Activated CD8-positive, alpha-beta memory T cell treated with anti-CD3 and anti-CD28 coated beads, Interleukin-2, amount 50 U/mL, for 1 hour (primary cell): ENCODE measurements at regions not wholly inside any gene's neighbourhood (a gene's known extent, or its start where the extent isn't known, plus 50 kb on each side); places are given as distances from the start of the nearest gene placed in this dataset.
"Not testable (repeated sequence)": the region's sequence is repeated elsewhere in the genome, so short reads cannot be mapped to it uniquely, and the experiment has no call there.

ENCODE experiments used
- DNase-seq: peaks from one replicate; pipeline ENCODE4 v3.0.0-alpha.2; 2020; ENCODE audit errors: extremely low read depth

- not testable (repeated sequence) for DNase-seq
These were observed 211.3 kb downstream of the SPATA31A1 start for GRCh38 chr9:39566782-39567181.

GRCh38 chr9:39567396-39567795 is 211.9 kb downstream of the SPATA31A1 start:
- DNase-seq: not testable (repeated sequence)

- DNase-seq: not testable (repeated sequence)
These were observed 213.4 kb downstream of the SPATA31A1 start for GRCh38 chr9:39568900-39569299.

GRCh38 chr9:39573024-39574022 is 217.9 kb downstream of the SPATA31A1 start:
- DNase-seq: not testable (repeated sequence)

- not testable (repeated sequence) for DNase-seq
These were observed 223.5 kb downstream of the SPATA31A1 start for GRCh38 chr9:39579000-39579399.

GRCh38 chr9:39581296-39581695 is 225.8 kb downstream of the SPATA31A1 start:
- not testable (repeated sequence) for DNase-seq

GRCh38 chr9:39582677-39583412 is 227.4 kb downstream of the SPATA31A1 start:
- not testable (repeated sequence) for DNase-seq

- not testable (repeated sequence) for DNase-seq
These were observed 227.9 kb downstream of the SPATA31A1 start for GRCh38 chr9:39583413-39583747.

GRCh38 chr9:39585233-39585632 is 229.8 kb downstream of the SPATA31A1 start:
- DNase-seq: not testable (repeated sequence)

- no peak for DNase-seq
These were observed 232.5 kb downstream of the SPATA31A1 start for GRCh38 chr9:39587844-39588499.

GRCh38 chr9:39588500-39589137 is 233.2 kb downstream of the SPATA31A1 start:
- DNase-seq: no peak

- not testable (repeated sequence) for DNase-seq
These were observed 248.6 kb downstream of the SPATA31A1 start for GRCh38 chr9:39604089-39604488.

- DNase-seq: not testable (repeated sequence)
These were observed 256.2 kb downstream of the SPATA31A1 start for GRCh38 chr9:39611449-39612231.

- not testable (repeated sequence) for DNase-seq
These were observed 261.0 kb downstream of the SPATA31A1 start for GRCh38 chr9:39616480-39616879.

GRCh38 chr9:39624048-39624447 is 268.6 kb downstream of the SPATA31A1 start:
- not testable (repeated sequence) for DNase-seq

- DNase-seq: not testable (repeated sequence)
These were observed 276.6 kb downstream of the SPATA31A1 start for GRCh38 chr9:39632071-39632470.

GRCh38 chr9:39649029-39649428 is 293.6 kb downstream of the SPATA31A1 start:
- not testable (repeated sequence) for DNase-seq

- not testable (repeated sequence) for DNase-seq
These were observed 301.6 kb downstream of the SPATA31A1 start for GRCh38 chr9:39656960-39657603.

- DNase-seq: not testable (repeated sequence)
These were observed 307.6 kb downstream of the SPATA31A1 start for GRCh38 chr9:39663020-39663419.

GRCh38 chr9:39663713-39664112 is 308.2 kb downstream of the SPATA31A1 start:
- not testable (repeated sequence) for DNase-seq
